GM18507 (cell line): ENCODE measurements at regions not wholly inside any gene's neighbourhood (a gene's known extent, or its start where the extent isn't known, plus 50 kb on each side); places are given as distances from the start of the nearest gene placed in this dataset.
"Not testable (repeated sequence)": the region's sequence is repeated elsewhere in the genome, so short reads cannot be mapped to it uniquely, and the experiment has no call there.

Experiments used
- DNase-seq: peaks from one replicate; pipeline ENCODE4 v3.0.0; 2011; ENCODE audit warnings: low read depth; ENCODE audit not compliant: insufficient read length; ENCODE audit errors: extremely low spot score
- FAIRE-seq: peaks from 2 replicates; lab custom pipeline; 2011; peaks lifted over from hg19 to GRCh38; lab: Jason Lieb, UNC

DNA sequence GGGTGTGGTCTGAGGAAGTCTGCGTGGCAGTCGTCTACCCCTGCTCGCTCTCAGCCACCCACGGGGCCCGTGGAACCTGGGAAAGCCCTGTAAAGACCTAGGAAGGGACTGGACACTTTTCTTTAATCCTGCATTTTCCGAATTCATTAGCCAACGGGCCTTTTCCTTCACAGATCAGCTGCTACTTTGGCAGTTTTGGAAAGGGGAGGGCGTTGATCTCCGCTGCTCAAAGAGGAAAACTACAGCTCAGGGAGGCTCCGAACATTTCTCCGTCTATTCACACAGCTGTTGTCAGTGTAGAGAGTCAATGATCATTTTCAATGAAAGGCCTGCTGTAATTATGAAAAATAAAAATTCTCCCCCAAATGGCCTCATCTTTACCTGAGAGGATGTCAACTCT, 450.1 kb upstream of the MKI67 start:
- no peak for DNase-seq
- no peak for FAIRE-seq

DNA sequence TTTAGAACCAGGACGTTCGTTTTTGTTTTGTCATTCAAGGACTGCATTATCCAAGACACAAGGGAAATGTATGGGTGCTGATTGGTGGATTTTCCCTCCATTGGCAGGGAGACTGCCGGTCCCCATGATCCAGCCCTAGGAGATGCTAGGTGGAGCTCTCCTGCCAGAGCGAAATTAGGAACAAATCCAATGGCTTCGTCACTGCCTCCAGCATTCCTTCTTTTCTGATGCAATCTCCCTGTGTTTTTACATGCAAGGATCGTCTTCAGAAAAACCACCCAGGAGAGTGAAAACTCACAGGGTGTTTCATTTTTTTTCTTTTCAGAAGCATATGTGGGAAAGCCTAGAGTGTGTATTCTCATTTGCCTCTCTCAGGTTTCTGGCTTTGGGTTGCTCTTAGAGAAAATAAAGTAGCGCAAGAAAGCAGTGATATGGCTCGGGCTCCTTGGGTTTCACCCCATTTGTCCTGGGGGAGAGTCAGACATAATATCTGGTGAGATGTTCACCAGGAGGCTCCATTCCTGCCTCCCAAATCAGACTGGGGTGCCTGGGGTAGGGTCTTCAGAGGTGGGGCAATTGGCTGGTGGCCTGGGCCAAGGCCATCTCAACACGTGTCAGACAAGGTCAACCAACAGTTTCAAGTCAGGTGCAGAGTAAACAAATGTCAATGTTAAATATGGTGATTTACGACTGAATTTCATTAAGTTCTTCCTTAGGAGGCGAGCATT, 450.9 kb upstream of the MKI67 start:
- DNase-seq (no peak), FAIRE-seq (no peak)

DNA sequence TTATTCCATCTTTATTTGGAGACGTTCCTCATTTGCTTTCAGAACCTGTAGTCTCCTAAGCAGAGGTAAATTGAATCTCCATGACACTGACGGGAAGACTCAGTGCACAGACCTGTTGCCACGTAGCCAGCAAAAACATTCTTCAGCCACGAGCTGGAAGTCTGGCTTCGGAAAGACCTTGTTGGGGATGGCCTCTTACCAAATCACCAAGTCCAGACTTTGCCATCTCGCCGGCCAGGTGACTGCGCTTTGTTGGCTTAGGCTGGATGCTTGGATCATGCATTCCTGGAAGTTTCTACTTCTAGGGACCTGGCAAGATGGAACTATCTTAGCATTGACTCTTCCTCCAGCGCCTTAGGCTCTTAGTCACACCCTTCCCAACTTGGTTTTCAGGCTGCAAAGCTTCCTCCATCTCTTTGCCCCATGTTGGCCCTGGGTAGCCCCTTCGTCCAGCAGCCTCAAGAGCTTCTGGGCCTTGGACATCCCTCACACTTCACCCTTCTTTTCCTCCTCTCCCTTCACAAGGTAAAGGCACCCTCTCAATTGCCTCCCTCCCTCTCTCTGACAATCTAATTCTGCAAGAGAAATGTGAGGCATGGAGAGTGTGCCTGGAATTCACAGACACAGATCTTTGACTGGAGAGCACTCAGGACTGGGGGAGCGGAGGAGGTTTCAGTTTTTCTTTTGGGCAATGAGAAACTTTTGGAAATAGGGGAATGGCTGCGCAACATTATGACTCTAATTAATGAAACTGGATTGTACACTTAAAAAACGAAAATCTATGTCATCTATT, 451.9 kb upstream of the MKI67 start:
- DNase-seq = no peak
- no peak for FAIRE-seq

DNA sequence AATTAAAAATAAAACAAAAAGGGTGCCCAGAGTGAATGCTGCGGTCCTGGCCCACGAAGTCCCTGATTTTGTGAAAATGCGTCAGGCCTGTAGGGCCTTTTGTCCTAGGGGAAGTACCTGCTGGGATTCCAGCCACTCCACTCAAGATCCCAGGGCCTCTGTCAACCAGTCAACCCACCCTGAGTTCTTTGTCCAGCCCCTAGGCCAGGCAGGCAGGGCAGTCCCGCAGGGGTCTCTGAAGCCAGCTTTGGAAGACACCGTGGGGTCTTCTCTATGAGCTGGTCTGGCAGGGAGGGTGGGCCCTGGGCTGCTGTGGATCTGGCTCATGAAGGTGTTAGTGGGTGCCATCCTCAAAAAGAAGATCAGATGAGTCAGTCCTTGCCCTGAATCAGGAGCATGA, 452.5 kb upstream of the MKI67 start:
- no peak for FAIRE-seq
- DNase-seq = no peak

DNA sequence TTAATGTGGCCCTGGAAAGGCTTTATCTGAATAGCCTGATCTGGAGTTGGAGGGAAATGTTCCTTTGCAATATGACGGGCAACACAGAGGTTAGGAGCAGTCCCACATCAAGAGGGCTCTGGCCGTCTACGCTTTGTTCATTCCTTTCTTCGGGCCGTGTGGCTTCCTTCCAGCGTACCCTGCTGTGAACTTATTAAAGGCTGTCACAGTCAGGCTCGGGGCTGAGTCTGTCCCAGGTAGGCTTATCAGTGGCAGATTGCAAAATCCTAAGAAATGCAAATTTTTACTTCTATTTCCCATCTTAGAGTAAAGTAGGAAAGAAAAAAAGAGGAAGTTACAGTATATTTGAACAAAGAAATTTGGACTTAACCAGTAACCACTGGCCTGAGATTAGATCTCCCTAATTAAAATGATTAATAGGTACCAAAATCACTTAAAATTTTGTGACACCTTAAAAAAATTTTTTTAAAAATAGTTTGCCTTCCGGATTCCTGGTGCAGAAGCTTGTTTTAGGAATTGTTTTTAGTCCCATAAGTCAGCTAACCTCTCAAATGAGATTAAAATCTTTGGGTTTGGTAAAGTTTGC, 453.1 kb upstream of the MKI67 start:
- no peak for FAIRE-seq
- no peak for DNase-seq

DNA sequence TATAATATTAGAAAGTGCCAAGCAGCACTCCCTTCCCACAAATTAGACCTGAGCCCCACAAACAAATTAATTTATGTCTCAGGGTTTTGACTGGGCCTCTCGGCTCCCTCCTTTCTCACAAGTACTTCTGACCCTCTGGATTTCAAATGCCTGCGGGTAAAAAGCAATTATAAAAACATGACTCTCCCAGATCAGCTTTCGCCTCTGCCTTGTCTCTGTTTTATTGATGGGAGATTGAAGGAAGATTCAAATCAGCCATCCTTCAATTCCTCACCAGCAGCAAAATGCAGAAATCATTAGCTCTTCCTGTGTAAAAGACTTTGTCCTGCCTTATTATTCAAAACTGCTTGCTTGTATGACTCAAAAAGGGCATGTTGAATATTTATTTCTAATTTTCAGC, 453.7 kb upstream of the MKI67 start:
- no peak for DNase-seq
- no peak for FAIRE-seq

DNA sequence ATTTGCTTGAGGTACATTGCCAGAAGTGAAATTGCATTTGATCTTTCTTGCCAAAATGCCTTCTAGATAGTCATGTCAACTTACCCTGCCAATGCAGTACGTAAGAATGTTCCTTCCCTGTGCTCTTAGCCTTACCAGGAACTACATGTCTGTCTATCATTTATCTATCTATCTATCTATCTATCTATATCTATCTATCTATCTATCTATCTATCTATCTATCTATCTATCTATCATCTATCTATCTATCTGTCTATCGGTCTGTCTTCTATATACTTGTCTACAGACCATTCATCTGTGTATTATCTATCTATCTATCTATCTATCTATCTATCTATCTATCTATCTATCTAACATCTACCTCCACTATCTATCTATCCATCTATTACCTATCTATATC, 456.9 kb upstream of the MKI67 start:
- not testable (repeated sequence) for DNase-seq, FAIRE-seq

DNA sequence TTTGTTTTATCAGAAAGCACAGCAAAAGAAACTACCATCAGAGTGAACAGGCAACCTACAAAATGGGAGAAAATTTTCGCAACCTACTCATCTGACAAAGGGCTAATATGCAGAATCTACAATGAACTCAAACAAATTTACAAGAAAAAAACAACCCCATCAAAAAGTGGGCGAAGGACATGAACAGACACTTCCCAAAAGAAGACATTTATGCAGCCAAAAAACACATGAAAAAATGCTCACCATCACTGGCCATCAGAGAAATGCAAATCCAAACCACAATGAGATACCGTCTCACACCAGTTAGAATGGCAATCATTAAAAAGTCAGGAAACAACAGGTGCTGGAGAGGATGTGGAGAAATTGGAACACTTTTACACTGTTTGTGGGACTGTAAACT, 460.4 kb upstream of the MKI67 start:
- DNase-seq, FAIRE-seq: not testable (repeated sequence)

DNA sequence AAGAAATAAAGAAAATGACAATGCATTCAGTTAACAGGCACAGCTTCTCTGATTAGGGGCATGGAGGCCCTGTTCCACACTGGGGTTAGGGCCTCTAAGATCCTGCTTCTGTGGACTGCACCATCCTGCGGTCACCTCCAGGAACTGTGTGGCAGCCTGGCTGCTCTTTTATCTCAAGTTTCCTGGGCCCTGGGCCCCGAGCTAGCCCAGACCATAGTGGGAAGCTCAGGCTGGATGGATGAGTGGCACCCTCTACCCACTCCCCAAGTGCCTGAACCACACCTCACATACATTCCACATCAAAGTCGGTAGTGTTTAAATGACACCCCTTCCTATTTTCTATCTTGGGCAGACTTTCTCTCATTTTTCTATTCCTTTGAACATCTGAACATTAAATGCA, 461.5 kb upstream of the MKI67 start:
- no peak for FAIRE-seq

DNA sequence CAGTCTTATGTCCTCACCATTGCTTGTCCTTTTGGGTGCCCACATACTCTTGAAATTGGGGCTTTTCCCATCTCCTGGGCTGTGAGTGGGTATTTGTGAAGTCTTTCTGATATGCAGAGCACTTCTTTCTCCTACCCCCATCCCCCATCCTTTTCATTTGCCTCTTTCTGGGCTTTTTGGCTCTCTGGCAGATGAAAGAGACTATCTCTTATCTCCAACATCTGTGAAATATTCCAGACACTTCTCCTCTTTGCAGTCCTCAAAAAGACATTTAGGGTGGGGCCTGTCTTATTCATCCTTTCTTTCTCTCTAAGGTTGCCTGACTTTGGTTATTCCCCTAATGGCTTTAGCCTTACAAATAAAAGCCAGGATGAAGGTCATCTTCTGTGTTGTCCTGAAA, 462.2 kb upstream of the MKI67 start:
- DNase-seq = no peak
- FAIRE-seq = no peak

More for the DNA sequence above, 461.5 kb upstream of the MKI67 start:
- DNase-seq = no peak

DNA sequence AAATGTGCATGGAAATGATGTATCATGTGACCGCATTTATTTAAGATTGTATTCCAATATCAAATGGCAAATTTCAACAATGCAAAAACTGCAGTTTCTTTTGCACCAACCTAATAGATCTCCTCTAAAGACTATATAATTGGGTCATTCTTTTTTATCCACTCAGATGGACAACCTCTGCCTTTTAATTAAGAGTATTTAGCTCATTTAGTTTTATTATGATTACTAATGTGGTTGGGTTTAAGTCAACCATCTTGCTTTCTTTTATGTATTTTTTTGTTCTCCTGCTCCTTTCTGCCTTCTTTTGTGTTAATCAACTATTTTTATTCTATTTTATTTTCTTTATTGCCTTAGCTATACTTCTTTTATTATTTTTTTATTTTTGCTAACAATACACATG, 468.5 kb upstream of the MKI67 start:
- FAIRE-seq = no peak
- no peak for DNase-seq

DNA sequence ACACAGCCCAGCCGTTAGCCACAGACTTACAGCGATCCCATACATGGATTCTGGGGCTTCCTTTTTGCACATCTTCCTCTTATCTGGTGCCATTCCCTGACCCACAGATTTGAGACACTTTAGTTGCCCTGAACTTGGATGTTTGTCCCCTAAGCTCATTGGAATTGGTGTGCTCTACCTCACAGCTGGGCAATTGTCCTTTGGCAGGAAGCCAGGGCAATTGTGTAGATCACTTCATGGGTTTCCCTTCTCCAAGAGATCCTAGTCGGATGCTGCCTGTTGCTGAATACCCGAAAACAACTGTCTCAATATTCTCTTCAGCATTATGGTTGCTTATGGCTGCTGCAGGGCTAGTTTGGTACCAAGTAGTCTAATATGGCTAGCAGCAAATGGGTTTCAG, 470.7 kb upstream of the MKI67 start:
- FAIRE-seq (no peak), DNase-seq (no peak)

DNA sequence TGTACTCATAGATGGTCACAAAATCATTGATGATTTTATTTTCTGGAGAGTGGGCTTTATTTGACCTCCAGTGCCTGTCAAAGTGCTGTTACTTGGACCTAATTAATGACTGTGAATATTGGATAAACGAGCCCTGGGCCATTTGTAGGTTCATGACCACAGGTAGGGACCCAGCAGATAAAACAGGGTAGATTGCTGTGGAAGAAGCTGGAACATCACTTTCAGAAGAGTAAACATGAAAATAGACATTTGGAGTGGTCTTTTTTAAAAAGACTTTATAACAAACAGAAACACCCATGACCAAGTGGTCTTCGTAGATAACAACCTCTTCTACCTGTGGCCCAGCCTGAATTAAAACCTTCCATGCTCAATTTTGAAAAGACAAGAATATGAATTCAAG, 472.8 kb upstream of the MKI67 start:
- DNase-seq (no peak), FAIRE-seq (no peak)

DNA sequence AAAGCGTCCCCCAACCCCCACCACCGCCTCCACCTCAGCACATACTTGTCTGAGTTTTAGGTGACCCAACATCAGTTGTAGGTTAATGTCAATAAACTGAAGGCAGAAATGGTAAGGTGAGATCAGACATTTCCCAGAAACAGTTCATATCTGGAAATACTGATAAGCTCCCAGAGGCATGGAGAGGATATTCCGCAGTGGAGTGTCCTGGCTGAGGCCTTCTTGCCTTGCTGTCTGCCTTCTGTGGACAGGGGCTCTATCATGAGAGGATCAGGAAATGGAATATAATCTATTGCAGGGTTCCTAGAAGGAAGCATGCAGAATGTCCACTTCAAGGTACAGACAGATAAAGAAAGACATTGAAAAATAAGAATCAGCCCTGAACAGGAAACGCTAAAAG, 473.3 kb upstream of the MKI67 start:
- DNase-seq (no peak), FAIRE-seq (no peak)

DNA sequence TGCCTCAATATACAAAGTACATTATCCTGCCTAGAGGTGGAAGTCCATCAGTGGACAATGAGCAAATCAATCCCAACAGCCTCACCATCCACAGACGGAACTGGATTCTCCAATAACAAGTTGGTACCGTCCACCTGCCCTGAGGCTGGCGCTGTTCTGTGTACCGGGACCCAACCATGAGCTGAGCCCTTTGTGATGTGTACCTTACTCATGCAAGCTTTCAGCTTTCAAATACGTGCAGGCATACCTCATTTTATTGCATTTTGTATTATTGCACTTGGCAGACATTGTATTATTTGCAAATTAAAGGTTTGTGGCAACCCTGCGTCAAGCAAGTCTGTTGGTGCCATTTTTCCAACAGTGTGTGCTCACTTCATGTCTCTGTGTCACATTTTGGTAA, 476.0 kb upstream of the MKI67 start:
- no peak for FAIRE-seq
- no peak for DNase-seq

DNA sequence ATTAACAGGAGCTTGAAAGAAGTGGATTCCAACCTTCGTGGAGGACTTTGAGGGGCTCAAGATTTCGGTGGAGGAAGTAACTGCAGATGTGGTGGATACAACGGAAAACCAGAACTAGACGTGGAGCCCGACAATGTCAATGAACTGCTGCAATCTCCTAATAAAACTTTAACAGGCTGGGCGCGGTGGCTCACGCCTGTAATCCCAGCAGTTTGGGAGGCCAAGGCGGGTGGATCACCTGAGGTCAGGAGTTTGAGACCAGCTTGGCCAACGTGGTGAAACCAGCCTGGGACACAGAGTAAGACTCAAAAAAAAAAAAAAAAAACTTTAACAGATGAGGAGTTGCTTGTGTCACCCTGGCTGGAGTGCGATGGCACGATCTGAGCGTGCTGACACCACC, 477.8 kb upstream of the MKI67 start:
- DNase-seq = no peak
- no peak for FAIRE-seq

DNA sequence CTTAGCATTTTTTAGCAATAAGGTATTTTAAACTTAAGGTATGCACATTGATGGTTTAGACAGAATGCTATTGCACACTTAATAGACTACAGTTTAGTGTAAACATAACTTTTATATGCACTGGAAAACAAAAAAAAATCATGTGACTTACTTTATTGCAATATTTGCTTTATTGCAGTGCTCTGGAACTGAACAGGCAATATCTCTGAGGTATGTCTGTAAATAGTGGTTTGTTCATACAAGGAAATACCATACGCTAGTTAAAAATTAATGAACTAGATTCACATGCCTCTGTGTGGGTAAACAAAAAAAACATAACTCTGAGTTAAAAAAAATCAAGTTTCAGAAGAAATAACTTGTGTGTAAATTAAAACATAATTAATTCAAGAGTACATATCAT, 479.0 kb upstream of the MKI67 start:
- FAIRE-seq (no peak), DNase-seq (no peak)

DNA sequence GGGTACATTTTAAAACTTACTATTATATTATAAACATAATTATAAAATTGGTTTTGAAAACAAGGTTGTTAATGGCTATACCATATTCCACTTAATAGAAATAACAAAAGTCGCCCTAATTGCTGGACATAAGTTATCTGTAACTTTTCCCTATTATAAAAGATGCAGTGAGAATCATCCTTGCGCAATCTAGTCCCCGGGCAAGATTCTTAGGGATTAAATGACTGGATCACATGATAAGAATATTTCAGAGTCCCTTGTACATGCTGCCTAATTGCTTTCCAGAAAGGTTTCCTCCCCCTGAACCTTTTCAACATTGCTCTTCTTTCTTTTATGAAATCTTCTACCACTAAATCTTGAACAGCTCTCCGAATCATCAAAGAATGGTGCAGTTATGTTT, 479.8 kb upstream of the MKI67 start:
- no peak for FAIRE-seq
- no peak for DNase-seq

DNA sequence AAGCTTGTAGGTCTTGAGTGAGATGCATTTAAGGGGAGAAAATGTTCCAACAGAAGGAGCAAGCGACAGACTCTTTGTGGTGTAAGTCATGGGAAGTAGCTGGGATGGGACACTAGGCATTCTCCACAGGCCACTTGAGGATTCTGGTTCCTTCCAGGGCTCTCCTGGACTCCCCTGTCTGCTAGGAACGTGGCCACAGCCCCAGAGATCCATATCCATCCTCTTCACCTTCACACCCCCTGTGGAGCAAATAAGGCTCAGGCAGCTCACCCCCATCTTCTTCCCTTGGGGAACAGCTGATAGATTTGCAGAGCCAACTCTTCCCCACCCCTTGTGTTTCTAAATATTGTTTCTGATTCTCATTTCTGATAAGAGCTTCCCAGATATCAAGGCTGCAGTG, 482.6 kb upstream of the MKI67 start:
- DNase-seq (no peak), FAIRE-seq (no peak)

DNA sequence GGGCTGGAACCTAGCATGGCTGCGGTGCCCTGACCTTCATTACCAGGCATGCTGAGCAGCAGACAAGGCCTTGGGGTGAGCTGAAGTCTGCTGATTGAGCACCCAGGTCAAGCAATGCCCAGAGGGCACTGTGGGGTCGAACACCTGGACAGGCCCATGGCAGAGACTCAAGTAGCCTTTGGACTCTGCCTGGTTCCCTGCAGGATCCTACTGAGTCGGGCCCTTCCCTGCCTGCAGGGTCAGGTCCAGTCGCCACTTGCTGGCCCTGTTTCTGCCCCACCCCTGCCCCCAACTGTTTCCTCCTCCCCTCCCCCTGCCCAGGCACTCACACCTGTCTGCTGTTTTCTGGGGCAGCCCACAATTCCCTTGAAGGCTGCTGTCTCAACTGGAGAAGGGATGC, 483.2 kb upstream of the MKI67 start:
- DNase-seq (no peak), FAIRE-seq (no peak)

DNA sequence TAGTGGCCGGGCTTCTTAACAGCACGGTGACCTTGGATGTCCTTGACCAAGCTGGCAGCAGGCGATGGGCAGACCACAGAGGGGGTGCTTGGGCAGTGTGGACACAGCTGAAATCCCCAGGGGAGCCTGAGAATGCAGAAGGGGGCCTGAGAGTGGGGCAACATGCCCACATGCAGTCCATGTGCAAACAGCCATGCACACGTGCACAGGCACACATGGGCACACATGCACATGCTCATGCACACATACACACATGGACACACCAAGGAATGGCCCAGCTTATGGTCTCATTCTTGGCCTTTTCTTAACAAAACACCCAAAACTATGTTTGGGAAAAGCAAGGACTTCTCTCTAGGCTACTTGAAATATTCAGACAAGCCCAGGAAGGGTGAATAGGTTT, 483.9 kb upstream of the MKI67 start:
- DNase-seq (no peak), FAIRE-seq (no peak)
